ENCODE measurements at regions not wholly inside any gene's neighbourhood (a gene's known extent, or its start where the extent isn't known, plus 50 kb on each side); places are given as distances from the start of the nearest gene placed in this dataset.

GRCh38 chr16:85344502-85345128 is 232.3 kb upstream of the CIBAR2 start:
- TF ChIP-seq EZH2phosphoT487 (IDR thresholded peaks at IDR 0.05; ENCODE audit: low read depth, severe bottlenecking, unreplicated experiment) (no peak), CTCF (IDR thresholded peaks at IDR 0.05; ENCODE audit: poor library complexity) (no peak)

All from hepatocyte (in vitro differentiated cells).